Endothelial cell of umbilical vein (primary cell): ENCODE measurements at regions not wholly inside any gene's neighbourhood (a gene's known extent, or its start where the extent isn't known, plus 50 kb on each side); places are given as distances from the start of the nearest gene placed in this dataset.

Source experiments
- CTCF ChIP-seq, 2 donors: IDR thresholded peaks; 1 replicate in 1 of 2; 2 replicates in 1 of 2; pipeline ENCODE4 v1.5.1; 2011; ENCODE audit warnings: low read length in 2 of 2, mild to moderate bottlenecking in 2 of 2, moderate library complexity in 2 of 2, control low read depth in 1 of 2, inconsistent platforms in 1 of 2, low read depth in 1 of 2; ENCODE audit not compliant: insufficient read depth in 1 of 2; ENCODE audit errors: extremely low read depth in 1 of 2
- FOS ChIP-seq: IDR thresholded peaks from 2 replicates; pipeline ENCODE4 v1.6.1; 2011; ENCODE audit warnings: mild to moderate bottlenecking, low read length, moderate library complexity, borderline replicate concordance; ENCODE audit not compliant: insufficient read depth
- GATA2 ChIP-seq: IDR thresholded peaks from 2 replicates; pipeline ENCODE4 v1.7.0; 2011; ENCODE audit warnings: low read depth, mild to moderate bottlenecking, moderate library complexity, mixed read lengths, low read length; ENCODE audit not compliant: insufficient read length, insufficient read depth
- JUN ChIP-seq: IDR thresholded peaks from 2 replicates; pipeline ENCODE4 v1.6.1; 2011; ENCODE audit warnings: borderline replicate concordance, low read depth; ENCODE audit not compliant: insufficient read length, insufficient read depth
- MAX ChIP-seq: IDR thresholded peaks from 2 replicates; pipeline ENCODE4 v1.6.1; 2011; ENCODE audit not compliant: insufficient read depth, insufficient read length
- POLR2A ChIP-seq: IDR thresholded peaks from 2 replicates; pipeline ENCODE4 v1.6.1; 2012; ENCODE audit warnings: low read depth, mild to moderate bottlenecking, control low read depth, low read length

- TF ChIP-seq CTCF (IDR thresholded peaks at IDR 0.05; ENCODE audit: extremely low read depth in 1 of 2, insufficient read depth in 1 of 2, low read depth in 1 of 2, low read length in 2 of 2) = no peak
- TF ChIP-seq FOS = no peak
- no peak for TF ChIP-seq GATA2
- TF ChIP-seq MAX = no peak
- TF ChIP-seq POLR2A = no peak
- TF ChIP-seq JUN = no peak
These were observed 368.3 kb downstream of the RAD51AP2 start for GRCh38 chr2:17149945-17150344.
